Nephron progenitor cell (in vitro differentiated cells): ENCODE measurements at regions not wholly inside any gene's neighbourhood (a gene's known extent, or its start where the extent isn't known, plus 50 kb on each side); places are given as distances from the start of the nearest gene placed in this dataset.
"Not testable (repeated sequence)": the region's sequence is repeated elsewhere in the genome, so short reads cannot be mapped to it uniquely, and the experiment has no call there.

Experiments used
- DNase-seq: peaks from one replicate; pipeline ENCODE4 v3.0.0; 2021
- H3K27ac Mint-ChIP-seq: 2 replicates; pipeline ENCODE4 v1.8.0; 2021; ENCODE audit warnings: mild to moderate bottlenecking, moderate library complexity, mixed read lengths
- H3K27me3 Mint-ChIP-seq: 2 replicates; pipeline ENCODE4 v1.8.0; 2021; ENCODE audit warnings: mild to moderate bottlenecking, low read depth, mixed read lengths; ENCODE audit not compliant: poor library complexity
- H3K36me3 Mint-ChIP-seq: 2 replicates; pipeline ENCODE4 v1.8.0; 2021; ENCODE audit warnings: low read depth, mixed read lengths
- H3K4me1 Mint-ChIP-seq: 2 replicates; pipeline ENCODE4 v1.8.0; 2021; ENCODE audit warnings: mixed read lengths
- H3K4me3 Mint-ChIP-seq: 2 replicates; pipeline ENCODE4 v1.8.0; 2021; ENCODE audit warnings: mild to moderate bottlenecking, moderate library complexity, mixed read lengths
- H3K9me3 Mint-ChIP-seq: 2 replicates; pipeline ENCODE4 v1.8.0; 2021; ENCODE audit warnings: mild to moderate bottlenecking, moderate library complexity, mixed read lengths
- CTCF ChIP-seq: fragments of 200-600 bp; sonication (generic); IDR thresholded peaks from 2 replicates; pipeline ENCODE4 v1.5.0; 2021; ENCODE audit warnings: antibody characterized with exemption

- no peak overlapping the region for H3K27ac Mint-ChIP-seq
- DNase-seq, result no peak
- H3K27me3 Mint-ChIP-seq, result peaks cover 7% of the 10 kb centered on the region
- H3K4me1 Mint-ChIP-seq, result no peaks in the 10 kb centered on the region
- H3K9me3 Mint-ChIP-seq, result peaks cover 71% of the 10 kb centered on the region
- no peak overlapping the region for H3K4me3 Mint-ChIP-seq
- peaks cover 4% of the 10 kb centered on the region for H3K36me3 Mint-ChIP-seq
- TF ChIP-seq CTCF, result no peak
Observed at GRCh38 chr4:170214101-170214500, 124.3 kb upstream of the AADAT start.

- TF ChIP-seq CTCF, result no peak
- Mint-ChIP-seq H3K4me3 (no peak overlapping the region), H3K4me1 (no peaks in the 10 kb centered on the region), H3K27me3 (peaks cover 6% of the 10 kb centered on the region), H3K9me3 (peaks cover 35% of the 10 kb centered on the region), H3K27ac (peak overlapping the region; percentile 55), H3K36me3 (no peaks in the 10 kb centered on the region)
- no peak for DNase-seq
Observed at GRCh38 chr4:170202721-170203120, 113.0 kb upstream of the AADAT start.

DNA sequence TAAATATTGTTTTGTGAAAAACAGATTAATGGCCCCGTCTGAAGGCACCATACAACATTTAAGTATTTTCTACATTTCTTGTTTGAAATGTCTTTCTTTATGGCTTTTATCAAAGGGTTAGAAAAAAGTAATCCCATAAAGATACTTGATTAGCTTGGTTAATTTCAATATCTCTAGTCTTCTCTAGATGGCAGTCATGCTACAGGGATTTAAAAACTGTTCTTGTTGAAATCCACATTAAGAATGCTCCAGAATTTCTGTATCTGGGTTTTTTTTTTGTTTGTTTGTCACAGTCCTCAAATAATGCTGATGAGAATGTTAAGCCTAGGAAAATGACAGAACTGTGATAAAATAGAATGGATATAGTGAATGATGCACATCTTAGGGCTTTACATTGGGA, 109.0 kb upstream of the AADAT start:
- Mint-ChIP-seq H3K4me1 (no peaks in the 10 kb centered on the region), H3K4me3 (no peak overlapping the region), H3K9me3 (peaks cover 33% of the 10 kb centered on the region), H3K36me3 (no peaks in the 10 kb centered on the region), H3K27ac (no peak overlapping the region), H3K27me3 (peaks cover 3% of the 10 kb centered on the region)
- no peak for DNase-seq
- TF ChIP-seq CTCF, result no peak

- H3K9me3 Mint-ChIP-seq, H3K4me1 Mint-ChIP-seq, H3K27ac Mint-ChIP-seq, H3K36me3 Mint-ChIP-seq, H3K27me3 Mint-ChIP-seq, H3K4me3 Mint-ChIP-seq, DNase-seq: not testable (repeated sequence)
Observed at GRCh38 chr4:170194794-170195193, 105.0 kb upstream of the AADAT start.

DNA sequence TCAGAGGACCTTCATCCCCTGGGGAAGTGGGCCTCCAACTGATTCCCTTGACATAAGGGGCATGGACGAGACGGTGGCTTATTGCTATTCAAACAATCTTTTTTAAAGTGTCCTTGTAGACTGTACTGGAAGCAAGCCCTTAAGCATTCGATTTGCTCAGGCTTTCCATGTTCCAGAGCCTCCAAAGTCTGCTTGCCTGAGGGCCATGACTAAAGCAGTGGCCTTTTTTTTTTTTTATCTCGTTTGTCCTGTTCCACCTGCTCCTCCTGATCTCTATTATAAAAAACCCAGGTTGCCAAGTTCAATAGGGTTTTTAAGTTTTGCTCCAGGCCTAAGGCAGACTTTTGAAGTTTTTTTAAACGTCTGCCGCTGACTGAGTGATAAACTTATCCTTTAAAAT, 103.7 kb upstream of the AADAT start:
- H3K4me3 Mint-ChIP-seq, result no peak overlapping the region
- no peak overlapping the region for H3K27ac Mint-ChIP-seq
- peaks cover 7% of the 10 kb centered on the region for H3K27me3 Mint-ChIP-seq
- TF ChIP-seq CTCF, result no peak
- H3K9me3 Mint-ChIP-seq, result no peaks in the 10 kb centered on the region
- no peak for DNase-seq
- no peaks in the 10 kb centered on the region for H3K36me3 Mint-ChIP-seq
- no peaks in the 10 kb centered on the region for H3K4me1 Mint-ChIP-seq

DNA sequence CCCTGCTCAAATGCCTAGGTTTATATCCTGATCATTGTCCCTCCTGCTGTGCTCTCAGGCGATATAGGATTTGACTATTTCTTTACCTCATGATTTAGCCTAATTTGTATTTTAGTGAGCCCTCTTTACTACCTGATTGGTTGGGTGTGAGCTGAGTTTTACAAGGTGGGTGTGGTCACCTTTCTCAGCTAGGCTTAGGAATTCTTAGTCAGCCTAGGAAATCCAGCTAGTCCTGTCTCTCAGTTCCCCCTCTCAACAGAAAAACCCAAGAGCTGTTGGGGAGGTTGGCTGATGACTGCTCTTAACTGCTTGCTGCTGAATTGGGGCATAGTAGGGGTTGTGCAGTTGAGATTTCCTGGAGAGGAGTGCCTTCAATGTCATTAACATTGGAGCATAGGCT, 100.5 kb upstream of the AADAT start:
- H3K4me1 Mint-ChIP-seq, result no peaks in the 10 kb centered on the region
- no peak overlapping the region for H3K27ac Mint-ChIP-seq

More for the DNA sequence above, 100.5 kb upstream of the AADAT start:
- DNase-seq, result no peak
- peaks cover 7% of the 10 kb centered on the region for H3K27me3 Mint-ChIP-seq
- no peak for TF ChIP-seq CTCF
- H3K9me3 Mint-ChIP-seq, result no peaks in the 10 kb centered on the region
- H3K4me3 Mint-ChIP-seq, result no peak overlapping the region
- no peaks in the 10 kb centered on the region for H3K36me3 Mint-ChIP-seq
